K562 (cell line): ENCODE measurements at regions not wholly inside any gene's neighbourhood (a gene's known extent, or its start where the extent isn't known, plus 50 kb on each side); places are given as distances from the start of the nearest gene placed in this dataset.

Source experiments
- ATAC-seq: fragments of 200-7000 bp; cut with Tn5 transposase; 3 replicates; pipeline ENCODE4 v1.9.1; 2020; ENCODE audit warnings: moderate library complexity
- BruUV-seq: library from RNA; stranded (reverse); fragments of 400-500 nt; replicated peaks from 2 replicates; lab custom pipeline; 2021; lab: Mats Ljungman, UMichigan
- CTCF ChIA-PET: fragments of 300-600 bp; formaldehyde crosslinking; extraction: SDS; loops from one replicate; lab custom pipeline; 2021; ENCODE audit warnings: low intra/inter-chr PET ratio; lab: Yijun Ruan, JAX
- POLR2A ChIA-PET: fragments of 300-600, 350-650 bp; sonication (Branson Sonifier 250); formaldehyde crosslinking; extraction: SDS; loops from one replicate; lab custom pipeline; 2021; ENCODE audit warnings: antibody characterized with exemption, inconsistent platforms; lab: Yijun Ruan, JAX
- DNase-seq, 4 experiments: peaks; one replicate each; pipeline versions ENCODE4 v3.0.0 to v3.0.0-alpha.2; 2011 to 2018; ENCODE audit warnings: low spot score in 3 of 4, mixed read lengths in 3 of 4; ENCODE audit errors: extremely low read depth in 1 of 4
- FAIRE-seq: peaks from 2 replicates; lab custom pipeline; 2011; peaks lifted over from hg19 to GRCh38; lab: Jason Lieb, UNC
- H2AFZ ChIP-seq: 2 replicates; pipeline ENCODE4 v1.6.0; 2011; ENCODE audit warnings: low read depth, low read length, control low read depth, inconsistent platforms
- H3K27ac ChIP-seq: fragments of 200-600 bp; 3 replicates; pipeline ENCODE4 v1.8.0; 2011; ENCODE audit warnings: low read depth, mild to moderate bottlenecking, control low read depth, inconsistent platforms, low read length, moderate library complexity, mixed read lengths; ENCODE audit errors: extremely low read depth
- H3K27me3 ChIP-seq, 2 experiments: fragments of 300-600 bp in 1 of 2; 2 replicates in 1 of 2; 3 replicates in 1 of 2; pipeline versions ENCODE4 v1.6.0 to v1.8.0; 2011; ENCODE audit warnings: inconsistent platforms in 2 of 2, low read length in 2 of 2, mild to moderate bottlenecking in 1 of 2, mixed read lengths in 1 of 2, moderate library complexity in 1 of 2; ENCODE audit not compliant: control insufficient read depth in 2 of 2, insufficient read depth in 2 of 2
- H3K36me3 ChIP-seq: fragments of 300-600 bp; 3 replicates; pipeline ENCODE4 v1.8.0; 2011; ENCODE audit warnings: mild to moderate bottlenecking, low read length, inconsistent platforms; ENCODE audit not compliant: control insufficient read depth, insufficient read depth
- H3K4me1 ChIP-seq, 2 experiments: fragments of 200-600 bp in 1 of 2; replicated peaks in 1 of 2; 2 replicates in 1 of 2; 3 replicates in 1 of 2; pipeline versions ENCODE4 v1.5.1 to v1.8.0; 2011; ENCODE audit warnings: inconsistent platforms in 2 of 2, low read length in 2 of 2, mild to moderate bottlenecking in 1 of 2, mixed read lengths in 1 of 2, moderate library complexity in 1 of 2; ENCODE audit not compliant: control insufficient read depth in 2 of 2, insufficient read depth in 2 of 2
- H3K4me2 ChIP-seq: 2 replicates; pipeline ENCODE4 v1.6.1; 2011; ENCODE audit warnings: low read length, control low read depth, inconsistent platforms, mixed read lengths; ENCODE audit not compliant: insufficient read depth
- H3K4me3 ChIP-seq: fragments of 200-600 bp; sonication (generic), shearing (Covaris generic); 2 replicates; pipeline ENCODE4 v1.5.1; 2016; ENCODE audit warnings: control low read depth, inconsistent platforms
- H3K79me2 ChIP-seq: fragments of 200-600 bp; 3 replicates; pipeline ENCODE4 v1.8.0; 2011; ENCODE audit warnings: low read length, inconsistent platforms; ENCODE audit not compliant: control insufficient read depth, insufficient read depth
- H3K9ac ChIP-seq, 2 experiments: 2 replicates each; pipeline versions ENCODE4 v1.6.0 to v1.6.1; 2011; ENCODE audit warnings: low read depth in 2 of 2, low read length in 2 of 2, control low read depth in 1 of 2, inconsistent platforms in 1 of 2, mild to moderate bottlenecking in 1 of 2, mixed read lengths in 1 of 2; ENCODE audit not compliant: insufficient read depth in 1 of 2
- H3K9me1 ChIP-seq: one replicate; pipeline ENCODE4 v1.6.0; 2011; ENCODE audit warnings: inconsistent platforms, mild to moderate bottlenecking, low read length, moderate library complexity; ENCODE audit not compliant: control insufficient read depth, insufficient read depth
- H3K9me3 ChIP-seq: replicated peaks from 2 replicates; pipeline ENCODE4 v1.5.1; 2011; ENCODE audit warnings: low read depth, low read length, inconsistent platforms; ENCODE audit not compliant: control insufficient read depth, insufficient read depth
- H4K20me1 ChIP-seq: replicated peaks from 2 replicates; pipeline ENCODE4 v1.6.1; 2011; ENCODE audit warnings: low read length, inconsistent platforms, mixed read lengths; ENCODE audit not compliant: control insufficient read depth, insufficient read depth
- ARID2 ChIP-seq: fragments of 450-650 bp; IDR thresholded peaks from 2 replicates; pipeline ENCODE4 v1.6.1; 2017; ENCODE audit warnings: antibody characterized with exemption, mild to moderate bottlenecking
- CBFB ChIP-seq: sonication (generic); formaldehyde crosslinking; IDR thresholded peaks from 2 replicates; pipeline ENCODE4 v1.4.0; 2020; ENCODE audit warnings: mild to moderate bottlenecking, missing genetic modification reagents
- GATAD2A ChIP-seq: fragments of 450-650 bp; IDR thresholded peaks from 2 replicates; pipeline ENCODE4 v1.6.1; 2017
- KDM4B ChIP-seq, 2 experiments: fragments of 450-650 bp in 1 of 2; sonication (generic) in 1 of 2; IDR thresholded peaks; 2 replicates each; pipeline ENCODE4 v1.6.1; 2016 to 2017; ENCODE audit warnings: borderline replicate concordance in 2 of 2, antibody characterized with exemption in 1 of 2, low read depth in 1 of 2, mild to moderate bottlenecking in 1 of 2
- KHSRP ChIP-seq: fragments of 450-650 bp; IDR thresholded peaks from 2 replicates; pipeline ENCODE4 v1.6.1; 2017
- NCOA4 ChIP-seq: fragments of 450-650 bp; IDR thresholded peaks from 2 replicates; pipeline ENCODE4 v1.6.1; 2018; ENCODE audit warnings: mild to moderate bottlenecking; ENCODE audit not compliant: partially characterized antibody
- TEAD1 ChIP-seq, 2 experiments: fragments of 450-650 bp in 1 of 2; sonication (generic) in 1 of 2; formaldehyde crosslinking; IDR thresholded peaks; 2 replicates each; pipeline versions ENCODE4 v1.4.0 to v1.8.0; 2020 to 2022; ENCODE audit warnings: mild to moderate bottlenecking in 2 of 2, missing genetic modification reagents in 1 of 2
- ZNF217 ChIP-seq: sonication (generic); formaldehyde crosslinking; IDR thresholded peaks from 2 replicates; pipeline ENCODE4 v1.8.0; 2022; ENCODE audit warnings: mild to moderate bottlenecking, missing genetic modification reagents
- ZNF766 ChIP-seq: fragments of 200-800 bp; sonication (Bioruptor generic); conservative IDR thresholded peaks from 2 replicates; pipeline ENCODE4 v1.6.1; 2016; ENCODE audit warnings: missing genetic modification characterization, missing compliant biosample characterization
- WGBS: fragments of 100-300 bp; shearing (Covaris generic); methylation state at CpG from one replicate; pipeline ENCODE4 v1.1.6; 2016; ENCODE audit warnings: low coverage, mixed read lengths; ENCODE audit not compliant: insufficient coverage; ENCODE audit errors: missing lambda C conversion rate; 5-methylcytosine and 5-hydroxymethylcytosine counted together
- in situ Hi-C: fragments of 300-500 bp; cut with MboI; formaldehyde crosslinking; loops from 4 replicates; pipeline ENCODE4 v1.15.0; 2018; ENCODE audit warnings: inconsistent platforms, mixed read lengths
- intact Hi-C: fragments of 100-400 bp; cut with micrococcal nuclease; formaldehyde crosslinking; loops from 2 replicates; pipeline ENCODE4 v1.14.2; 2022

DNA sequence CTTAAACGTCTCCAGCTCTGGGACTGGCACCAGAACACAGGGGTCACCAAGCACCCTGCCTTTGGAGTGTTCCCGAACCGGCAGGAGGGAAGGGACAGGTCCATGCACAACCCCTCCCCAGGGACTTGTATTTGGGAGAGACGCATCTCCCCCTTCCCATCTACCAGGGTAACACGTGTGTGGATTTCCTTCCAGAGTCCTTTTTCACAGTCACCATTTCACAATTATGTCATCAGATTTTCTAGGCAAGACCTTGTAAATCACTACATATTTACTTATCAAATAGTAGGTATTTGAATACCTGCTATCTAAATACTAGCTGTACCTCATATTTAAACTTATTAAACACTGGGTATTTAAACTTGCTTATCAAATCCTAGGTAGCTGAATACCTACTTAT lies 57.4 kb upstream of the AJAP1 start:
- ChIA-PET CTCF (no interaction called here), POLR2A (no interaction called here)
- Histone ChIP-seq H3K4me1 (no peaks in the 10 kb centered on the region), H3K36me3 (no peaks in the 10 kb centered on the region), H2AFZ (no peak overlapping the region), H3K27me3 (peaks cover 8 to 48% of the 10 kb centered on the region in 2 experiments), H3K79me2 (no peaks in the 10 kb centered on the region), H3K9ac (no peak overlapping the region), H3K4me2 (no peak overlapping the region), H3K27ac (no peak overlapping the region), H3K4me3 (no peak overlapping the region), H4K20me1 (no peaks in the 10 kb centered on the region; the same call in 1 of the 2 replicates), H3K9me3 (no peaks in the 10 kb centered on the region), H3K9me1 (no peaks in the 10 kb centered on the region)
- no peak for DNase-seq
- no peak for TF ChIP-seq ZNF766 (CRISPR knock-in tag)
- no peak for TF ChIP-seq TEAD1 (CRISPR knock-in tag; IDR thresholded peaks at IDR 0.05)
- no peak for TF ChIP-seq KDM4B (IDR thresholded peaks at IDR 0.05; ENCODE audit: borderline replicate concordance in 2 of 2, low read depth in 1 of 2)
- TF ChIP-seq ZNF217 (CRISPR knock-in tag), result no peak
- no peak for TF ChIP-seq ARID2
- TF ChIP-seq KHSRP, result no peak
- no peak for TF ChIP-seq CBFB (CRISPR knock-in tag)
- no peak for TF ChIP-seq NCOA4
- TF ChIP-seq GATAD2A, result no peak
- no peak for FAIRE-seq
- in situ Hi-C loops, result no loop called here
- intact Hi-C loops, result no loop called here
- 0% methylated on average over 5 of the region's 5 CpGs for WGBS
- ATAC-seq, result no peak
- no TSS peak for BruUV-seq
